CD4-positive, alpha-beta T cell (primary cell): ENCODE measurements at regions not wholly inside any gene's neighbourhood (a gene's known extent, or its start where the extent isn't known, plus 50 kb on each side); places are given as distances from the start of the nearest gene placed in this dataset.

Experiments used
- ATAC-seq: fragments of 200-7000 bp; cut with Tn5 transposase; one replicate; pipeline ENCODE4 v1.10.0; 2022; ENCODE audit warnings: mild to moderate bottlenecking; ENCODE audit not compliant: poor library complexity
- CTCF ChIA-PET: fragments of 350-600 bp; sonication (Branson Sonifier 250); formaldehyde crosslinking; loops from one replicate; lab custom pipeline; 2021; ENCODE audit warnings: antibody characterized with exemption, inconsistent platforms; lab: Charles Lee
- POLR2A ChIA-PET: fragments of 350-600 bp; sonication (Branson Sonifier 250); formaldehyde crosslinking; loops from one replicate; lab custom pipeline; 2021; ENCODE audit warnings: antibody characterized with exemption, inconsistent platforms; lab: Charles Lee
- DNase-seq, 14 experiments: peaks; one replicate each; pipeline ENCODE4 v3.0.0-alpha.2; 2013 to 2020; ENCODE audit warnings: mixed read lengths in 2 of 14
- H3K27ac ChIP-seq, 2 donors: one replicate each; pipeline versions ENCODE4 v1.5.1 to v1.7.0; 2013; ENCODE audit warnings: low read length in 2 of 2, low read depth in 1 of 2, mild to moderate bottlenecking in 1 of 2
- H3K27me3 ChIP-seq, 2 experiments: 1 replicate in 1 of 2; 2 replicates in 1 of 2; pipeline versions ENCODE4 v1.6.1 to v1.7.0; 2013; ENCODE audit warnings: low read length in 2 of 2, control low read depth in 1 of 2, mild to moderate bottlenecking in 1 of 2, moderate library complexity in 1 of 2; ENCODE audit not compliant: insufficient read depth in 2 of 2, control insufficient read depth in 1 of 2
- H3K36me3 ChIP-seq: one replicate; pipeline ENCODE4 v1.6.1; 2013; ENCODE audit warnings: low read length, control low read depth; ENCODE audit not compliant: insufficient read depth
- H3K4me1 ChIP-seq: one replicate; pipeline ENCODE4 v1.6.1; 2013; ENCODE audit warnings: low read length, control low read depth; ENCODE audit not compliant: insufficient read depth
- H3K4me3 ChIP-seq: one replicate; pipeline ENCODE4 v1.5.1; 2013; ENCODE audit warnings: mild to moderate bottlenecking, low read length, moderate library complexity
- H3K9me3 ChIP-seq, 2 experiments: 1 replicate in 1 of 2; 2 replicates in 1 of 2; pipeline versions ENCODE4 v1.6.1 to v1.7.0; 2013; ENCODE audit warnings: low read length in 2 of 2, mild to moderate bottlenecking in 2 of 2, control low read depth in 1 of 2, moderate library complexity in 1 of 2; ENCODE audit not compliant: control insufficient read depth in 1 of 2, insufficient read depth in 1 of 2
- H3K27ac Mint-ChIP-seq: one replicate; pipeline ENCODE4 v1.8.0; 2020; ENCODE audit warnings: mixed read lengths
- H3K27me3 Mint-ChIP-seq: one replicate; pipeline ENCODE4 v1.8.0; 2021; ENCODE audit warnings: mixed read lengths
- H3K36me3 Mint-ChIP-seq: one replicate; pipeline ENCODE4 v1.8.0; 2021; ENCODE audit warnings: low read depth, mixed read lengths
- H3K4me1 Mint-ChIP-seq: one replicate; pipeline ENCODE4 v1.8.0; 2021; ENCODE audit warnings: low read depth, mixed read lengths
- H3K4me3 Mint-ChIP-seq: one replicate; pipeline ENCODE4 v1.8.0; 2020; ENCODE audit warnings: mild to moderate bottlenecking, mixed read lengths
- H3K9me3 Mint-ChIP-seq: one replicate; pipeline ENCODE4 v1.8.0; 2020; ENCODE audit warnings: mixed read lengths
- CTCF ChIP-seq: fragments of 200-600 bp; IDR thresholded peaks from one replicate; pipeline ENCODE4 v1.8.0; 2022; ENCODE audit warnings: antibody characterized with exemption, mild to moderate bottlenecking
- intact Hi-C, 2 experiments: fragments of 100-400 bp; cut with DNase I in 1 of 2; cut with micrococcal nuclease in 1 of 2; formaldehyde crosslinking; loops; one replicate each; pipeline versions ENCODE4 v1.15.1 to v1.9.0; 2023 to 2025; cut with DNase I, micrococcal nuclease

GRCh38 chr18:30132959-30133358, 909.6 kb downstream of the DSC3 start:
- no peaks in the 10 kb centered on the region for H3K36me3 Mint-ChIP-seq
- DNase-seq = no peak
- TF ChIP-seq CTCF = no peak
- ChIA-PET POLR2A (no interaction called here), CTCF (no interaction called here)
- H3K4me3 ChIP-seq = no peak overlapping the region
- no peaks in the 10 kb centered on the region for H3K27me3 ChIP-seq
- intact Hi-C loops = no loop called here
- H3K4me1 Mint-ChIP-seq = no peaks in the 10 kb centered on the region
- peaks cover 13% of the 10 kb centered on the region for H3K9me3 Mint-ChIP-seq
- no peak overlapping the region for H3K27ac Mint-ChIP-seq
- ATAC-seq = no peak
- no peaks in the 10 kb centered on the region for H3K36me3 ChIP-seq
- no peak overlapping the region for H3K27ac ChIP-seq
- H3K4me1 ChIP-seq = no peaks in the 10 kb centered on the region
- H3K9me3 ChIP-seq = peaks cover 4 to 9% of the 10 kb centered on the region in 2 experiments
- no peaks in the 10 kb centered on the region for H3K27me3 Mint-ChIP-seq
- no peak overlapping the region for H3K4me3 Mint-ChIP-seq

DNA sequence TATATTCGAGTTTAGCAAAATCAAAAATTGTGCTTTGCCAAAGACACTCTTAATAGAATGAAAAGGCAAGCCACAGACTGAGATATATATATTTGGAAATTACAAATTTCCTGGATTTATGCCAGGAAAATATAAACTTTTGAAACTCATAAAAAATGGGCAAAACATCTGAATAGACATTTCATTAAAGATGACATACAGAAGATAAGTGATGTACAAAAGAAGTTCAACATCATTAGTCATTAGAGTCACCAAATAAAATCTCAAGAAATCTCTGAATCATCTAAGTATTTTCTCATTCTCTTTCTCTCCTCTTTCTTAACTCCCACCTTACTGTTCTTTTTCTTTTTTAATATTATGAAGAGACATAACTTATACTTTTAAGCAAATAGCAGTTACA, 921.1 kb downstream of the DSC3 start:
- H3K27me3 ChIP-seq = no peaks in the 10 kb centered on the region
- Mint-ChIP-seq H3K4me1 (no peaks in the 10 kb centered on the region), H3K4me3 (no peak overlapping the region), H3K9me3 (peaks cover 10% of the 10 kb centered on the region), H3K27ac (no peak overlapping the region), H3K36me3 (no peaks in the 10 kb centered on the region), H3K27me3 (no peaks in the 10 kb centered on the region)
- DNase-seq = no peak
- peaks cover 0 to 7% of the 10 kb centered on the region in 2 experiments for H3K9me3 ChIP-seq
- intact Hi-C loops = loop anchor here in 1 of 2 experiments (10.0 kb wide), 1 partner anchor 47 kb away; no protein-coding TSS in a partner anchor
- TF ChIP-seq CTCF = no peak
- H3K27ac ChIP-seq = no peak overlapping the region
- no peak overlapping the region for H3K4me3 ChIP-seq
- no peak for ATAC-seq
- ChIA-PET POLR2A (no interaction called here), CTCF (no interaction called here)
- no peaks in the 10 kb centered on the region for H3K4me1 ChIP-seq
- H3K36me3 ChIP-seq = no peaks in the 10 kb centered on the region

DNA sequence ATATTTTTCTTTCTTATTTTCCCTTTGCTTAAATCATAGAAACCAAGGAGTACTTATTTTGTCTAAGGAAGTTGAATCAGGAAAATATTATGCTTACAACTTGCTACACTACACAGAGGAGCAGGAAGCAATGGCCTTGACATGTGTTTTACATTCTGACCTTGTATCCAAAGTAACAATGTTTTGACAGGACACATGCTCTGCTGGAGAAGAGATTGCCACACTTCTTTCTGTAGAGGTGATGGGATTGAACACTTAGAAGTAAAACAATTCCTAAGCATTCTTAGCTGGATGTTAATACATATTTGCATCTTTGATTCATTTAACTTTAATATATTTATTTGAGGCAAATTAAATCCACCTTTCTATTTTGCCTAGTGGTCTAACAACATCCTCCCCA, 929.1 kb downstream of the DSC3 start:
- Histone ChIP-seq H3K9me3 (peaks cover 0 to under 1% of the 10 kb centered on the region in 2 experiments), H3K27ac (no peak overlapping the region), H3K36me3 (no peaks in the 10 kb centered on the region), H3K4me3 (no peak overlapping the region), H3K4me1 (no peaks in the 10 kb centered on the region), H3K27me3 (no peaks in the 10 kb centered on the region)
- Mint-ChIP-seq H3K27me3 (no peaks in the 10 kb centered on the region), H3K4me3 (no peak overlapping the region), H3K9me3 (peaks cover 9% of the 10 kb centered on the region), H3K36me3 (no peaks in the 10 kb centered on the region), H3K4me1 (no peaks in the 10 kb centered on the region), H3K27ac (no peak overlapping the region)
- intact Hi-C loops = no loop called here
- ATAC-seq (no peak), DNase-seq (no peak)
- ChIA-PET POLR2A (no interaction called here), CTCF (no interaction called here)
- TF ChIP-seq CTCF = no peak
